SK-N-SH treated with all-trans-retinoic acid at 6 μM for 48 hours (cell line): ENCODE measurements at regions not wholly inside any gene's neighbourhood (a gene's known extent, or its start where the extent isn't known, plus 50 kb on each side); places are given as distances from the start of the nearest gene placed in this dataset.

Experiments used
- ARNTL ChIP-seq: fragments of 450-650 bp; formaldehyde crosslinking; IDR thresholded peaks from 2 replicates; pipeline ENCODE4 v1.5.0; 2020; ENCODE audit warnings: low read depth, mild to moderate bottlenecking, moderate library complexity, borderline replicate concordance
- CREB5 ChIP-seq: fragments of 250-450 bp; sonication (Bioruptor Pico); IDR thresholded peaks from 2 replicates; pipeline ENCODE4 v1.5.1; 2020; ENCODE audit warnings: low read depth, mild to moderate bottlenecking, moderate library complexity
- PPARA ChIP-seq: fragments of 250-450 bp; sonication (Bioruptor Pico); IDR thresholded peaks from 2 replicates; pipeline ENCODE4 v1.5.0; 2020; ENCODE audit warnings: mild to moderate bottlenecking, borderline replicate concordance
- TSHZ2 ChIP-seq: fragments of 250-450 bp; sonication (Bioruptor Pico); IDR thresholded peaks from 2 replicates; pipeline ENCODE4 v1.5.0; 2020; ENCODE audit warnings: mild to moderate bottlenecking, moderate library complexity
- ZFP3 ChIP-seq: fragments of 250-450 bp; sonication (Bioruptor Pico); IDR thresholded peaks from 2 replicates; pipeline ENCODE4 v1.5.0; 2020; ENCODE audit warnings: mild to moderate bottlenecking, moderate library complexity

GRCh38 chr1:208314431-208314830 is 70.2 kb upstream of the PLXNA2 start:
- TF ChIP-seq CREB5: no peak
- no peak for TF ChIP-seq TSHZ2 (CRISPR knock-in tag)
- no peak for TF ChIP-seq ZFP3 (CRISPR knock-in tag)
- no peak for TF ChIP-seq ARNTL (CRISPR knock-in tag)
- no peak for TF ChIP-seq PPARA (CRISPR knock-in tag)
